ENCODE measurements at regions not wholly inside any gene's neighbourhood (a gene's known extent, or its start where the extent isn't known, plus 50 kb on each side); places are given as distances from the start of the nearest gene placed in this dataset.

DNA sequence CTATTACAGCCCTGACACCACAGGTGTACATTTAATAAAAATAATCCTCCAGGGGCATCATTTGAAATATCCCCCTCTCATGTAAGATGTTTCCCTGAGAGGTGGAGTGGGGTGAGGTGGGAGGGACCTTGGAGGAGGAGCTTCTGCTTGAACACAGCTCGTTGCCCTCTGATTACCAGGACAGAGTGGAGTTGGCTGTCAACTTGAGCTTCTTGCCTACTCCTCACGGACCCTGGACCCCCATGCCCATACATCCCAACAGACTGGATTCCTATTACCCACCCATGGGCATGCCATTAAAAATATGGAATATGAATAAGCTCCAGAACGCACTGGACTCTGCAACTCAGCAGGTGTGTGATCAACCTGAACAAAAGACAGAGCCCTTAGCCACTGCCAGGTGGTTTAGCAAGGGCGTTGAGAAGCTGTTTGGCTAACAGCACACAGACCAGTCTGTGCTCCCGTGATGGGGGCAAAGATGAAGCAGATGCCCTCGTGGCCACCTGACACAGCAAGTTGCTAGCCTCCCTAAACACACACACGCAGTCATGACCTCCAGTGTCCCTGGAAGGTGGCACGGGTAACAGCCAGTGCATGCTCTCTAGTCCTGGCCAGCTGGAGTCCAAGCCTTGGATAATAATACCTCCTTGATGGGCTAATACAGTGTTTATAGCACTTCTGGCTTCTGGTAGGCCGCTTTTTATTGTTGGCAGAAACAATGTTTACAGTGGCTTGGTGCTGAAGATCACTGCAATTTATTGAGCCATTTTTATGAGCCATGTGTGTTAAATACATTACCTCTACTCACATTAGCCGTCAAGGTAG is 155.0 kb downstream of the TOMM20 start:
- Histone ChIP-seq H4K20me1 (ENCODE audit: insufficient read depth, low read length) (no peaks in the 10 kb centered on the region), H3K9me3 (ENCODE audit: low read length) (no peaks in the 10 kb centered on the region), H3K9me2 (ENCODE audit: low read depth, low read length) (no peaks in the 10 kb centered on the region), H2AFZ (ENCODE audit: low read length) (no peak overlapping the region), H3F3A (ENCODE audit: insufficient read depth, low read length) (no peaks in the 10 kb centered on the region), H3K79me2 (ENCODE audit: insufficient read depth, low read length) (no peaks in the 10 kb centered on the region), H3K36me3 (ENCODE audit: insufficient read depth, low read length) (no peaks in the 10 kb centered on the region), H3K27ac (ENCODE audit: low read depth, low read length, poor library complexity, severe bottlenecking) (peak overlapping the region; percentile 88), H3K27me3 (ENCODE audit: insufficient read depth, low read length) (no peaks in the 10 kb centered on the region), H3K4me2 (ENCODE audit: low read length) (peak overlapping the region; percentile 19; the same call in 1 of the 2 replicates), H3K4me3 (ENCODE audit: low read depth, low read length, poor library complexity, severe bottlenecking) (no peak overlapping the region), H3K9ac (ENCODE audit: low read length) (peak overlapping the region; percentile 48), H3K4me1 (ENCODE audit: insufficient read depth, low read length, severe bottlenecking) (peaks cover 86% of the 10 kb centered on the region)
- TF ChIP-seq, protein P1, sequence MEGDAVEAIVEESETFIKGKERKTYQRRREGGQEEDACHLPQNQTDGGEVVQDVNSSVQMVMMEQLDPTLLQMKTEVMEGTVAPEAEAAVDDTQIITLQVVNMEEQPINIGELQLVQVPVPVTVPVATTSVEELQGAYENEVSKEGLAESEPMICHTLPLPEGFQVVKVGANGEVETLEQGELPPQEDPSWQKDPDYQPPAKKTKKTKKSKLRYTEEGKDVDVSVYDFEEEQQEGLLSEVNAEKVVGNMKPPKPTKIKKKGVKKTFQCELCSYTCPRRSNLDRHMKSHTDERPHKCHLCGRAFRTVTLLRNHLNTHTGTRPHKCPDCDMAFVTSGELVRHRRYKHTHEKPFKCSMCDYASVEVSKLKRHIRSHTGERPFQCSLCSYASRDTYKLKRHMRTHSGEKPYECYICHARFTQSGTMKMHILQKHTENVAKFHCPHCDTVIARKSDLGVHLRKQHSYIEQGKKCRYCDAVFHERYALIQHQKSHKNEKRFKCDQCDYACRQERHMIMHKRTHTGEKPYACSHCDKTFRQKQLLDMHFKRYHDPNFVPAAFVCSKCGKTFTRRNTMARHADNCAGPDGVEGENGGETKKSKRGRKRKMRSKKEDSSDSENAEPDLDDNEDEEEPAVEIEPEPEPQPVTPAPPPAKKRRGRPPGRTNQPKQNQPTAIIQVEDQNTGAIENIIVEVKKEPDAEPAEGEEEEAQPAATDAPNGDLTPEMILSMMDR (IDR thresholded peaks at IDR 0.05; ENCODE audit: low read length), result no peak
- TF ChIP-seq EZH2 (IDR thresholded peaks at IDR 0.05; ENCODE audit: borderline replicate concordance, low read length), result no peak

DNA sequence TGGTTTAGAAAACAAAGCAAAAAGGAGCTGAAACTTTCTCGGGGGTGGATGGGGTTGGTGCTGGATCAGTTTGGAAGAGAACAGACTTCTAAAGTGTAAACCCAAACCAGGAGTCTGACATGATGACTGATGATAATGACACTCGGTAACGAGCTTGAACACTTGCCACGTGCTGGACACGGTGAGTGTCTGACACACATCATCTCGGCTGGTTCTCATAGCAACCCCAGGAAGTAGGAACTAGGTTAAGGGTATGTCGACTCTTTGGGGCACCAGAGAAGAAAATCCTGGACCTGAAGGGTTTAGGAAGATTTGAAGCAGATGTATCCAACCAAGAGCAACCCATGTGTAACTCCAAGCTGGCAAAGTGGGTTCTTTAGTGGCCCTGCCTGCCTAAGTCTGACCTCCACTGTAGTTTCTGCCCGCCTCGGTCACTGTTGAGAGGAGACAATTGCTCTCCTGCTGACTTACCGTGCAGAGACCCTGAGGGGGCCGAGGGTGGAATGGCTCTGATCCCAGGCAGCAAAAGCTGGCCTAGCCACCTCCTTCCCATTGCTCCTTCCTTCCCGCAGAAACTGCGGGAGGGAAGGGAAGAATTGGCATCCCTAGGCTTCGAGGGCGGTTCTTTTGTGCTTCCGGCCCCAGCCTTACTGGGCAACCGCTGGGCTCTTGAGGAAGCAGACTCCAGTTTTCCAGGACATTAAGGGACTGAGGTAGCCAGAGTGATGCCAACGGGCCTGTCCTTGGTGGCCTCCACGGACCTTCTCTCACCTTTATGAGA is 156.0 kb downstream of the TOMM20 start:
- H4K20me1 ChIP-seq (ENCODE audit: insufficient read depth, low read length), result no peaks in the 10 kb centered on the region
- H3K4me3 ChIP-seq (ENCODE audit: low read depth, low read length, poor library complexity, severe bottlenecking), result no peak overlapping the region
- no peak overlapping the region for H3K4me2 ChIP-seq (ENCODE audit: low read length)
- TF ChIP-seq, protein P1 (IDR thresholded peaks at IDR 0.05; ENCODE audit: low read length), result no peak
- TF ChIP-seq EZH2 (IDR thresholded peaks at IDR 0.05; ENCODE audit: borderline replicate concordance, low read length), result no peak
- H3K79me2 ChIP-seq (ENCODE audit: insufficient read depth, low read length), result no peaks in the 10 kb centered on the region
- H3K36me3 ChIP-seq (ENCODE audit: insufficient read depth, low read length), result no peaks in the 10 kb centered on the region
- no peaks in the 10 kb centered on the region for H3K27me3 ChIP-seq (ENCODE audit: insufficient read depth, low read length)
- peaks cover 81% of the 10 kb centered on the region for H3K4me1 ChIP-seq (ENCODE audit: insufficient read depth, low read length, severe bottlenecking)
- no peaks in the 10 kb centered on the region for H3K9me3 ChIP-seq (ENCODE audit: low read length)
- no peaks in the 10 kb centered on the region for H3K9me2 ChIP-seq (ENCODE audit: low read depth, low read length)
- H3K27ac ChIP-seq (ENCODE audit: low read depth, low read length, poor library complexity, severe bottlenecking), result peak overlapping the region; percentile 88
- H3F3A ChIP-seq (ENCODE audit: insufficient read depth, low read length), result no peaks in the 10 kb centered on the region
- H2AFZ ChIP-seq (ENCODE audit: low read length), result no peak overlapping the region
- H3K9ac ChIP-seq (ENCODE audit: low read length), result no peak overlapping the region

DNA sequence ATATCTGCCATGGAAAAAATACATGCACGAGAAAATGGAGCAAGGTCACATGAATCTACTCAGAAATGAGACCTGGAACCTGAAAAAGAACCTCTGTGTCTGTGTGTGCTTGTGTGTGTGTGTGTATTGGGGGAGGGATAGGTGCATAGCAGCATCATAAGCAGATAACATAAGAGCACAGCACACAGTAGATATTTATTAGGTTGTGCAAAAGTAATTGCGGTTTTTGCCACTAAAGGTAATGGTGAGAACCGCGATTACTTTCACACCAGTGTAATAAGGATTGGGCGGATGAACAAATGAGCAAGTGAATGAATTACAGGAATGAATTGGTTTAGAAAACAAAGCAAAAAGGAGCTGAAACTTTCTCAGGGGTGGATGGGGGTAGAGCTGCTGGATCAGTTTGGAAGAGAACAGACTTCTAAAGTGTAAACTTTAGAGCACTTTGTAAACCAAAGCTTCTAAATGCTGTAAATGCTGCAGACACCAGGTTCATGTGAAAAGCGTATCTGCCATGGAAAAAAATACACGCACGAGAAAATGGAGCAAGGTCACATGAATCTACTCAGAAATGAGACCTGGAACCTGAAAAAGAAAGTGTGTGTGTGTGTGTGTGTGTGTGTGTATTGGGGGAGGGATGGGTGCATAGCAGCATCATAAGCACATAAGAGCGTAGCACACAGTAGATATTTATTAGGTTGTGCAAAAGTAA is 156.9 kb downstream of the TOMM20 start:
- H3K79me2 ChIP-seq (ENCODE audit: insufficient read depth, low read length), result no peaks in the 10 kb centered on the region
- no peaks in the 10 kb centered on the region for H4K20me1 ChIP-seq (ENCODE audit: insufficient read depth, low read length)
- H3K27ac ChIP-seq (ENCODE audit: low read depth, low read length, poor library complexity, severe bottlenecking), result peak overlapping the region; percentile 88
- H2AFZ ChIP-seq (ENCODE audit: low read length), result no peak overlapping the region
- H3K9me2 ChIP-seq (ENCODE audit: low read depth, low read length), result no peaks in the 10 kb centered on the region
- H3K27me3 ChIP-seq (ENCODE audit: insufficient read depth, low read length), result no peaks in the 10 kb centered on the region
- H3K4me2 ChIP-seq (ENCODE audit: low read length), result no peak overlapping the region
- H3K4me3 ChIP-seq (ENCODE audit: low read depth, low read length, poor library complexity, severe bottlenecking), result no peak overlapping the region
- TF ChIP-seq, protein P1 (IDR thresholded peaks at IDR 0.05; ENCODE audit: low read length), result no peak
- TF ChIP-seq EZH2 (IDR thresholded peaks at IDR 0.05; ENCODE audit: borderline replicate concordance, low read length), result no peak
- peak overlapping the region; percentile 27; the same call in 1 of the 2 replicates for H3K9ac ChIP-seq (ENCODE audit: low read length)
- no peaks in the 10 kb centered on the region for H3K9me3 ChIP-seq (ENCODE audit: low read length)
- peaks cover 72% of the 10 kb centered on the region for H3K4me1 ChIP-seq (ENCODE audit: insufficient read depth, low read length, severe bottlenecking)
- H3K36me3 ChIP-seq (ENCODE audit: insufficient read depth, low read length), result no peaks in the 10 kb centered on the region
- no peaks in the 10 kb centered on the region for H3F3A ChIP-seq (ENCODE audit: insufficient read depth, low read length)
